ENCODE measurements at regions not wholly inside any gene's neighbourhood (a gene's known extent, or its start where the extent isn't known, plus 50 kb on each side); places are given as distances from the start of the nearest gene placed in this dataset.

DNA sequence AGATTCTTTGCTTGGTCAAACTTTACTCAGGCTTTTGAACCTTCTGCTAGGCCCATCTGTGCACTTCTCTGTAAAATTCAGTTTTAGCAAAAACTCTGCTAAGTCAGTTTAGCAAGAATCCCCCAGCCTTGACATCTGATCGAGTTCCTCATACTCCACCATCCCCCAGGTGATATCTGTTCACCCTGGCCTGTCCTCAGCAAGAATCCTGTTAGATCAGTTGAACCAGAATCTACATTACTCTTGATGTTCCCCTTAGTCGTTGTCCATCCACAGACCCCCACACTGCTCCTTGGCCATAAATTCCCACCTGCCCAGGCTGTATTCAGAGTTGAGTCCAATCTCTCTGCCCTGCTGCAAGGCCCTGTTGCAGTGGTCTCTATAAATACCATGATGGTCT lies 162.6 kb downstream of the ZNF674 start:
- Histone ChIP-seq H4K8ac (replicated peaks; ENCODE audit: insufficient read length, low read depth, low read length) (no peak overlapping the region), H2BK5ac (ENCODE audit: insufficient read length, low read length) (no peak overlapping the region), H4K5ac (ENCODE audit: insufficient read length, low read depth, low read length) (no peak overlapping the region), H3K4ac (ENCODE audit: low read depth, low read length) (no peak overlapping the region), H2BK15ac (ENCODE audit: low read depth, low read length) (no peak overlapping the region), H2AFZ (ENCODE audit: low read length) (no peak overlapping the region), H3K4me1 (ENCODE audit: insufficient read depth, low read length) (no peaks in the 10 kb centered on the region), H3K14ac (ENCODE audit: insufficient read depth, low read length) (no peak overlapping the region), H3K4me2 (ENCODE audit: insufficient read depth, insufficient read length, low read length) (no peak overlapping the region), H3T11ph (ENCODE audit: low read length) (no peak overlapping the region), H3K79me1 (ENCODE audit: insufficient read depth, low read depth, low read length, poor library complexity, severe bottlenecking) (no peaks in the 10 kb centered on the region), H3K18ac (ENCODE audit: insufficient read length, low read depth, low read length) (no peak overlapping the region), H2BK120ac (ENCODE audit: low read depth, low read length, poor library complexity, severe bottlenecking) (no peak overlapping the region), H4K91ac (ENCODE audit: insufficient read length, low read depth, low read length) (no peak overlapping the region), H2BK12ac (ENCODE audit: insufficient read length, low read depth, low read length) (no peak overlapping the region), H2BK20ac (ENCODE audit: low read depth, low read length, poor library complexity, severe bottlenecking) (no peak overlapping the region), H3K23ac (ENCODE audit: insufficient read length, low read depth, low read length) (no peak overlapping the region), H3K9me3 (ENCODE audit: control insufficient read depth, low read depth, low read length) (peaks cover 11% of the 10 kb centered on the region), H2AK5ac (ENCODE audit: insufficient read length, low read length) (no peak overlapping the region), H3K23me2 (ENCODE audit: insufficient read length, low read depth, low read length, poor library complexity, severe bottlenecking) (no peaks in the 10 kb centered on the region), H3K79me2 (ENCODE audit: insufficient read depth, low read length) (no peaks in the 10 kb centered on the region), H3K27me3 (ENCODE audit: insufficient read depth, low read length) (no peaks in the 10 kb centered on the region), H3K9ac (ENCODE audit: extremely low read depth, insufficient read length, low read length) (no peak overlapping the region), H3K27ac (ENCODE audit: insufficient read length, low read depth, low read length) (no peak overlapping the region), H4K20me1 (ENCODE audit: control insufficient read depth, insufficient read depth, insufficient read length) (no peaks in the 10 kb centered on the region), H3K56ac (ENCODE audit: insufficient read length, low read depth, low read length) (no peak overlapping the region)
- no peaks in the 10 kb centered on the region for H3K27me3 Mint-ChIP-seq (ENCODE audit: low read depth)
- TF ChIP-seq, protein P1, sequence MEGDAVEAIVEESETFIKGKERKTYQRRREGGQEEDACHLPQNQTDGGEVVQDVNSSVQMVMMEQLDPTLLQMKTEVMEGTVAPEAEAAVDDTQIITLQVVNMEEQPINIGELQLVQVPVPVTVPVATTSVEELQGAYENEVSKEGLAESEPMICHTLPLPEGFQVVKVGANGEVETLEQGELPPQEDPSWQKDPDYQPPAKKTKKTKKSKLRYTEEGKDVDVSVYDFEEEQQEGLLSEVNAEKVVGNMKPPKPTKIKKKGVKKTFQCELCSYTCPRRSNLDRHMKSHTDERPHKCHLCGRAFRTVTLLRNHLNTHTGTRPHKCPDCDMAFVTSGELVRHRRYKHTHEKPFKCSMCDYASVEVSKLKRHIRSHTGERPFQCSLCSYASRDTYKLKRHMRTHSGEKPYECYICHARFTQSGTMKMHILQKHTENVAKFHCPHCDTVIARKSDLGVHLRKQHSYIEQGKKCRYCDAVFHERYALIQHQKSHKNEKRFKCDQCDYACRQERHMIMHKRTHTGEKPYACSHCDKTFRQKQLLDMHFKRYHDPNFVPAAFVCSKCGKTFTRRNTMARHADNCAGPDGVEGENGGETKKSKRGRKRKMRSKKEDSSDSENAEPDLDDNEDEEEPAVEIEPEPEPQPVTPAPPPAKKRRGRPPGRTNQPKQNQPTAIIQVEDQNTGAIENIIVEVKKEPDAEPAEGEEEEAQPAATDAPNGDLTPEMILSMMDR (conservative IDR thresholded peaks at IDR 0.05): no peak
- H3K27ac Mint-ChIP-seq: no peak overlapping the region
- no CpG with 5 or more reads among the region's 2 CpGs for WGBS (ENCODE audit: extremely low coverage, insufficient read length, low lambda C conversion rate)
- H3K36me3 Mint-ChIP-seq (ENCODE audit: insufficient read depth in 1 of 3, low read depth in 3 of 3): peaks cover 5 to 18% (median 6%) of the 10 kb centered on the region in 3 experiments; a peak in 5 of 7 replicates
- no peak for DNase-seq
- H3K4me1 Mint-ChIP-seq: no peaks in the 10 kb centered on the region
- H3K4me3 Mint-ChIP-seq: no peak overlapping the region
- peaks cover 61 to 65% of the 10 kb centered on the region in 2 experiments for H3K9me3 Mint-ChIP-seq
